ENCODE measurements at regions not wholly inside any gene's neighbourhood (a gene's known extent, or its start where the extent isn't known, plus 50 kb on each side); places are given as distances from the start of the nearest gene placed in this dataset.
"Not testable (repeated sequence)": the region's sequence is repeated elsewhere in the genome, so short reads cannot be mapped to it uniquely, and the experiment has no call there.

- DNase-seq (ENCODE audit: low read depth in 2 of 2), result no peak
Measured at GRCh38 chr1:198934426-198934825, 295.6 kb downstream of the PTPRC start.

GRCh38 chr1:198934901-198935305, 296.1 kb downstream of the PTPRC start:
- peak; percentile 27 to 33 for DNase-seq (ENCODE audit: low read depth in 2 of 2)

- DNase-seq (ENCODE audit: low read depth in 2 of 2), result peak; percentile 25 to 37
Measured at GRCh38 chr1:198935306-198935921, 296.6 kb downstream of the PTPRC start.

GRCh38 chr1:198936371-198937083, 297.7 kb downstream of the PTPRC start:
- DNase-seq (ENCODE audit: low read depth in 2 of 2), result no peak

- peak in 1 of 2 donors; percentile 13 for DNase-seq (ENCODE audit: low read depth in 2 of 2)
Measured at GRCh38 chr1:198937231-198938031, 298.6 kb downstream of the PTPRC start.

- DNase-seq (ENCODE audit: low read depth in 2 of 2), result no peak
Measured at GRCh38 chr1:198939286-198939685, 300.4 kb downstream of the PTPRC start.

- no peak for DNase-seq (ENCODE audit: low read depth in 2 of 2)
Measured at GRCh38 chr1:198939956-198940355, 301.1 kb downstream of the PTPRC start.

- no peak for DNase-seq (ENCODE audit: low read depth in 2 of 2)
Measured at GRCh38 chr1:198942466-198942865, 303.6 kb downstream of the PTPRC start.

GRCh38 chr1:198943484-198944187, 304.8 kb downstream of the PTPRC start:
- no peak for DNase-seq (ENCODE audit: low read depth in 2 of 2)

GRCh38 chr1:198947456-198947855, 308.6 kb downstream of the PTPRC start:
- no peak for DNase-seq (ENCODE audit: low read depth in 2 of 2)

- no peak for DNase-seq (ENCODE audit: low read depth in 2 of 2)
Measured at GRCh38 chr1:198948895-198949659, 310.2 kb downstream of the PTPRC start.

GRCh38 chr1:198950036-198950435, 311.2 kb downstream of the PTPRC start:
- no peak for DNase-seq (ENCODE audit: low read depth in 2 of 2)

- no peak for DNase-seq (ENCODE audit: low read depth in 2 of 2)
Measured at GRCh38 chr1:198955085-198955484, 316.2 kb downstream of the PTPRC start.

- no peak for DNase-seq (ENCODE audit: low read depth in 2 of 2)
Measured at GRCh38 chr1:198957044-198957443, 318.2 kb downstream of the PTPRC start.

GRCh38 chr1:198959032-198959431, 320.2 kb downstream of the PTPRC start:
- DNase-seq (ENCODE audit: low read depth in 2 of 2), result no peak

- DNase-seq (ENCODE audit: low read depth in 2 of 2), result no peak
Measured at GRCh38 chr1:198959676-198960075, 320.8 kb downstream of the PTPRC start.

GRCh38 chr1:198963796-198964195, 325.0 kb downstream of the PTPRC start:
- not testable (repeated sequence) for DNase-seq (ENCODE audit: low read depth in 2 of 2)

GRCh38 chr1:198966519-198966918, 327.7 kb downstream of the PTPRC start:
- no peak for DNase-seq (ENCODE audit: low read depth in 2 of 2)

GRCh38 chr1:198967566-198967965, 328.7 kb downstream of the PTPRC start:
- no peak for DNase-seq (ENCODE audit: low read depth in 2 of 2)

- DNase-seq (ENCODE audit: low read depth in 2 of 2), result no peak
Measured at GRCh38 chr1:198968866-198969265, 330.0 kb downstream of the PTPRC start.

GRCh38 chr1:198969981-198970380, 331.1 kb downstream of the PTPRC start:
- no peak for DNase-seq (ENCODE audit: low read depth in 2 of 2)
